ENCODE measurements at regions not wholly inside any gene's neighbourhood (a gene's known extent, or its start where the extent isn't known, plus 50 kb on each side); places are given as distances from the start of the nearest gene placed in this dataset.

- no peak for TF ChIP-seq MAX (IDR thresholded peaks at IDR 0.05; ENCODE audit: insufficient read depth, insufficient read length)
- TF ChIP-seq CTCF (IDR thresholded peaks at IDR 0.05; ENCODE audit: extremely low read depth in 1 of 2, insufficient read depth in 1 of 2, low read depth in 1 of 2, low read length in 2 of 2) = no peak
Observed at GRCh38 chr4:119730671-119730950, 102.0 kb upstream of the PDE5A start.
